AG09309 (cell line): ENCODE measurements at regions not wholly inside any gene's neighbourhood (a gene's known extent, or its start where the extent isn't known, plus 50 kb on each side); places are given as distances from the start of the nearest gene placed in this dataset.

Source experiments
- DNase-seq: peaks from one replicate; pipeline ENCODE4 v3.0.0-alpha.2; 2010; ENCODE audit warnings: low read depth
- H3K4me3 ChIP-seq: 2 replicates; pipeline ENCODE4 v1.5.1; 2011; ENCODE audit warnings: mild to moderate bottlenecking, low read depth, low read length, moderate library complexity; ENCODE audit not compliant: control insufficient read depth
- TF ChIP-seq, protein P1 (sequence below): IDR thresholded peaks from 2 replicates; pipeline ENCODE4 v1.5.1; 2011; ENCODE audit warnings: mild to moderate bottlenecking, low read depth, low read length, inconsistent platforms; ENCODE audit not compliant: insufficient read depth, control insufficient read depth; ENCODE audit errors: missing control alignments

DNA sequence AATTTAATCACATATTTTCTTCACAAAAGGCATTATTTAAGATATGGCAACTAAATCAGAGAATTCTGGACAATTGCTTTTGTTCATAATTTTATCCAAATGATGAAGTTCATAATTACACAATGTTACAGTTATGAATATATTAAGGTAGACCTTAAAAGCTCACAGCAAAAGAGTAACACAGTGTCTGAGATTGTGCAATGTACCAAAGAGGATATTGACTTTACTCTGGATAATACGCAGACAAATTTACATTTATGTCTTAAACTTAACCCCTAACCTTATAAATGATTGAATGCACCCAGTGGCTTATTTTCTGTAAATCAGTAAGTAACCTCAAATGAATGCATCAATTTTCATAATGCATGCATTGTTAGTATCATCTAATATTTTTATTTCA is 216.2 kb upstream of the SAMSN1 start:
- TF ChIP-seq, protein P1, sequence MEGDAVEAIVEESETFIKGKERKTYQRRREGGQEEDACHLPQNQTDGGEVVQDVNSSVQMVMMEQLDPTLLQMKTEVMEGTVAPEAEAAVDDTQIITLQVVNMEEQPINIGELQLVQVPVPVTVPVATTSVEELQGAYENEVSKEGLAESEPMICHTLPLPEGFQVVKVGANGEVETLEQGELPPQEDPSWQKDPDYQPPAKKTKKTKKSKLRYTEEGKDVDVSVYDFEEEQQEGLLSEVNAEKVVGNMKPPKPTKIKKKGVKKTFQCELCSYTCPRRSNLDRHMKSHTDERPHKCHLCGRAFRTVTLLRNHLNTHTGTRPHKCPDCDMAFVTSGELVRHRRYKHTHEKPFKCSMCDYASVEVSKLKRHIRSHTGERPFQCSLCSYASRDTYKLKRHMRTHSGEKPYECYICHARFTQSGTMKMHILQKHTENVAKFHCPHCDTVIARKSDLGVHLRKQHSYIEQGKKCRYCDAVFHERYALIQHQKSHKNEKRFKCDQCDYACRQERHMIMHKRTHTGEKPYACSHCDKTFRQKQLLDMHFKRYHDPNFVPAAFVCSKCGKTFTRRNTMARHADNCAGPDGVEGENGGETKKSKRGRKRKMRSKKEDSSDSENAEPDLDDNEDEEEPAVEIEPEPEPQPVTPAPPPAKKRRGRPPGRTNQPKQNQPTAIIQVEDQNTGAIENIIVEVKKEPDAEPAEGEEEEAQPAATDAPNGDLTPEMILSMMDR, result no peak
- no peak for DNase-seq
- H3K4me3 ChIP-seq, result no peak overlapping the region

DNA sequence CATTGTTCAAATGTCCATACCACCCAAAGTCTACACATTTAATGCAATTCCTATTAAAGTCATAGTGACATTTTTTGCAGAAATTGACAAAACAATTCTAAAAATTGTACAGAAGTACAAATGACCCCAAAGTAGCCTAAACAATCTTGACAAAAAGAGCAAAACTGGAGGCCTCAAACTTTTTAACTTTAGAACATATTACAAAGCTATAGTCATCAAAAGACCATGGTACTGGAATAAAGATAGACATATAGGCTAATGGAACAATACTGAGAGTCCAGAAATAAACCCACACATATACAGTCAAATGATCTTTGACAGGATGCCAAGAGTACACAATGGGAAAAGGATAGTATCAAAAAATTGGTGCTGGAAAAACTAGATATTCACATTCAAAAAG is 213.2 kb upstream of the SAMSN1 start:
- TF ChIP-seq, protein P1, result no peak
- DNase-seq, result no peak

DNA sequence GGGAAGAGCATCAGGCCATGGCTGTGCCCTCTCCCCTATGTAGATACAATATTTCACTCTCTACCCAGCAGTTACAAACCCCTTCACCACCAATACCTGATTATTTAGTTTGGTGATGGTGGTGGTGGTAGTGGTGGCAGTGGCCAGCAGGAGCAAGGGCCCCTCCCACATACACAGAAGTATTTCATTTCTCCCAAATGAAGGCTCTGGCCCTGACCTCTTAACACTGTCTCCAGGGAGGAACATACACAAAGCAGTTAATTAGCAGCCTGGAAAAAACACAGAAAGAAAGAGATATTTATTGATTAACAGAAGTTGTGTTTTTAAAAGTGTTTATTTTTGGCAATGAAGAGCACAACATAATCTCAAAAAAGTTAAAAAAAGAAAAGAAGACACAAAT is 212.7 kb upstream of the SAMSN1 start:
- DNase-seq, result no peak
- TF ChIP-seq, protein P1, result no peak
- H3K4me3 ChIP-seq, result no peak overlapping the region

More for the DNA sequence above, 213.2 kb upstream of the SAMSN1 start:
- H3K4me3 ChIP-seq, result no peak overlapping the region

DNA sequence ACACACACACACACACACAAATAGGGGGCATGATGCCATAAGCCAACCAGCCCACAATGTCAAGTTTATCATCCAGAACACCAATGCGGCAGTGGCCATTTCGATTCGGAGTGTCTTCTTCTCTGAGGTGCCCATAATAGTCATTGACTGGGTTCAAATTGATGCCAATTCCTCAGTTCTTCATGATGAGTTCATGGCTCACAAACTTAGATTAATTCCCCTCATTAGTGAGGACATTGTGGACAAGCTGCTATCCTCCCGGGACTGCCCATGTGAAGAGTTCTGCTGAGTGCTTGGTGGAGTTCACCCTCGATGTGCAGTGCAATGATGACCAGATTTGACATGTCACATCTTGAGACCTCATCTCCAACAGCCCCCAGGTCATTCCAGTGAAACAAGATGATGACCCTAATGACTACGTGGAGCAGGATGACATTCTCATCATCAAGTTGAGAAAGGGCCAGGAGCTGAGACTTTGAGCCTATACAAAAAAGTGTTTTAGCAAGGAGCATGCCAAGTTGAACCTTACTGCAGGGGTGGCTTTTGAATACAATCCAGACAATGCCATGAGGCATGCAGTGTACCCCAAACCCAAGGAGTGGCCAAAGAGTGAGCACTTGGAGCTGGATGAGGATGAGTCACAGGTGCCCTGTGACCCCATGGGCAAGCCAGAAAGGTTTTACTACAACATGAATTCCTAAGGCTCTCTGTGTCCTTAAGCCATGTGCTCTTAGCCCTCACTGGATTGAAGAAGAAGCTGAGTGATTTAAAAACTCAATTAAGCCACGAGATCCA is 211.6 kb upstream of the SAMSN1 start:
- TF ChIP-seq, protein P1, result no peak
- DNase-seq, result no peak
- no peak overlapping the region for H3K4me3 ChIP-seq

DNA sequence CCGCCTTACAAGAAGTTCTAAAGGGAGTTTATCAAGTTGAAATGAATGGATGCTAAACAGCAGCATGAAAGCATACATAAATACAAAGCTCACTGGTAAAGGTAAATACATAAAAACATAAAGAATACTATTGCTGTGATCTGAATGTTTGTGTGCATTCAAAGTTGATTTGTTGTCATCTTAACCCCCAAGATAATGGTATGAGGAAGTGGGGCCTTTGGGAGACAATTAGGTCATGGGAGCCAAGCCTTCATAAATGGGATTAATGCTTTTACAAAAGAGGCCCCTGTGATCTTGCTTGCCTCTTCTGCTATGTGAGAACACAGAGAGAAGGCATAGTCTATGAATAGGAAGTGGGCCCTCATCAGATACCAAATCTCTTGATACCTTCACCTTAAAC is 209.0 kb upstream of the SAMSN1 start:
- DNase-seq, result no peak
- H3K4me3 ChIP-seq, result no peak overlapping the region
- TF ChIP-seq, protein P1, result no peak

DNA sequence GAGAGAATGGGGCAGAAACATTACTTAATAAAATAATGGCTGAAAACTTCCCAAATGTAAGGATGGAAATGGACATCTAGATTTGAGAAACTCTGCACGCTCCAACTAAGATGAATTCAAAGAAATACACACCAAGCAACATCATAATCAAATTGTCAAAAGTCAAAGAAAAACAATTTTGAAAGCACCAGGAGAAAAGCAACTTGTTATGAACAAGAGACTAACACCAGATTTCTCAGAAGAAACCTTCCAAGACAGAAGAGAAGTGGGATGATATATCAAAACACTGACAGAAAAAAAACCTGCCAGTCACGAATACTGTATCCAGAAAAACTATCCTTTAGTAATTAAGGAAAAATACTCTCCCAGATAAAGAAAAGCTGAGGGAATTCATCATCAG is 208.6 kb upstream of the SAMSN1 start:
- no peak overlapping the region for H3K4me3 ChIP-seq
- no peak for DNase-seq
- TF ChIP-seq, protein P1, result no peak
